ENCODE measurements at regions not wholly inside any gene's neighbourhood (a gene's known extent, or its start where the extent isn't known, plus 50 kb on each side); places are given as distances from the start of the nearest gene placed in this dataset.
A peak's percentile ranks its signal among the peaks of the same experiment; 100 is the strongest.

DNA sequence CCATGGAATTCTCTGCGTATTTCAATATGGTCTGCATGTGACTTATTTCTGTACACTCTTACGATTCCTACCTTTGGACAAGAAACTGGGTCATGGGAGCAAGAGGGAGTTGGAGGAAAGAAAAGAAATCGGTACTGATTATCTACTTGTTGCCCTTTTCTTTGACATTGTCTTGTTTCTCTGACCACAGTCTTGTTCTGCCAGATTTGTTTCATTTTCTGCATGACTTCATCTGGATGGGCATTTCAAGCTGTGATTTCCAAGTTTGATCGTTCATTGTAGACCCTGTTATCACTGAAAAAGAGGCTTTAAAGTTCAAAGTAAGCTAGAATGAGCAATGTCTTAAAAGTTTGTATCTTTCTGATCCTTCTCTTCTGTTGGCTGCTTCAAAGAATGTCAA lies 2186.3 kb upstream of the CELF4 start:
- no peak for DNase-seq (ENCODE audit: low spot score)

- DNase-seq (ENCODE audit: low spot score) = no peak
Observed at GRCh38 chr18:39751161-39751560, 2185.6 kb upstream of the CELF4 start.

GRCh38 chr18:39749154-39749553 lies 2183.6 kb upstream of the CELF4 start:
- no peak for DNase-seq (ENCODE audit: low spot score)

- DNase-seq (ENCODE audit: low spot score) = no peak
Observed at GRCh38 chr18:39748727-39749126, 2183.1 kb upstream of the CELF4 start.

- no peak for DNase-seq (ENCODE audit: low spot score)
Observed at GRCh38 chr18:39746201-39746600, 2180.6 kb upstream of the CELF4 start.

DNA sequence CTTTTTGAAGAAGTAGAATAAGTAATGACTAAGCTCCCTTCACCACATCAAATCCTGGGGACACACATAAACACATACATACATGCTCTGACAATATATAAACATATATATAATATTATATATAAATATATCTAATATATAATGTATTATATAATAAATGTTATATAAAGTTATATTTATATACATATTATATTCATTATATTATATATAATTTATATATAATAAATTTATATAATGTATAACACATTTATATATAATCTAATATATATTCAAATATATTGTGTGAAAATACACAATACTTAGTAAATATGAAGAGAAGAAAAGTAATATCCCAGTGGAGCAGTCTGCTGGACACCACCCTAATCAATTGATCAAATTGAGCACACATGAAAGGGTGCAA lies 2177.9 kb upstream of the CELF4 start:
- no peak for DNase-seq (ENCODE audit: low spot score)

GRCh38 chr18:39741755-39742466 lies 2176.3 kb upstream of the CELF4 start:
- DNase-seq (ENCODE audit: low spot score) = no peak

DNA sequence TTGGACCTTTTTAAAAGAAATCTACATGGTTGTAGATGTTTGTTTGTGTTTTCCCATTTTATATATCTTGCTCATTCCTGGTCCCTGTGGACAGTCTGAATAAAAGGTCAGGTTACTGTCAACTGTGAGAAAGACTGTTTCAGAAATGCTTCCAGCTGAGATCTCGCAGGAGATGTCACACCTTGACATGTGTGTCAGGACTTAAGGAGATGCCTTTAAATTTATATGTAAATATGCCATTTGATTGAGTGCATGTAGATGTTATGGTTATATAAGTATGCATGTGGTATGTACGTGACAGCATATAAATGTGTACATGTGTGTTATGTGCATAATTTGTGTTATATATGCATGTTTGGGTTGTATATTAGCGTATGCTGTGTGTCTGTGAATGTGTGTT lies 2172.3 kb upstream of the CELF4 start:
- no peak for DNase-seq (ENCODE audit: low spot score)

DNA sequence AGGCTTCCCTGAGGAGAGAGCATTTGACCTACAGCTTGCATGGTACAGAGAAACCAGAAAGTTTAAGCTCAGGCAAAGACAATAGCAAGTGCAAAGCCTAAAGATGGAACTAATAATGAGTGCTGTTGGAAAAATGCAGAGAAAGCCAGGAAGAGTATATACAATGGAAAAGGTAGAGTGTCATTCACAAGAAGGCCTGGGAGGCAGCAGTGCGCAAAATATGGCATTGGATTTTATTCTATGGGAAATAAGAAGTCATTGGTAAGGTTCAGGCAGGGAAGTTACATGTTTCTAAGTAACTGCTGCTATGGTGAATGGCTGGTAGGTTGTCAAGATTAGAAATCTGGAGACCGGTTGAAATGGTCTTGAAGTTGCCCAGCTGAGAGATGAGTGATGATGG lies 2167.3 kb upstream of the CELF4 start:
- DNase-seq (ENCODE audit: low spot score) = no peak

DNA sequence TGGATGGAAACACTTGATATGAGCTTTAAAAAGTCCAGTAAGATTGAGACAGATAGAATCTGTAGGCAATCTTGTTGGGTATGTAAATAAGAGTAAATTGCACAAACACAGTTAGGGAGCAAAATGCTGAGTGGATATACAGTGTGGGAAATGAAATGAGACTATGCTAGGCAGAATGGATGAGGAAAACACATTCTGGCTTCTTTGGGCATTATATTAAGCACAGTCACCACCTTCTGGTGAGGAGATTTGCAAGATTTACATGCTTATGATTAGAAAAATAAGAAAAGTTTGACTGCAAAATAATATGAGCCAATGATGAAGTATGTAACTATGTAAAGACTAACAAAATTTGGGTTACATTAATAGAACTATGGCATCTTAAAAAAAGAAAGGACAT lies 2165.0 kb upstream of the CELF4 start:
- no peak for DNase-seq (ENCODE audit: low spot score)

DNA sequence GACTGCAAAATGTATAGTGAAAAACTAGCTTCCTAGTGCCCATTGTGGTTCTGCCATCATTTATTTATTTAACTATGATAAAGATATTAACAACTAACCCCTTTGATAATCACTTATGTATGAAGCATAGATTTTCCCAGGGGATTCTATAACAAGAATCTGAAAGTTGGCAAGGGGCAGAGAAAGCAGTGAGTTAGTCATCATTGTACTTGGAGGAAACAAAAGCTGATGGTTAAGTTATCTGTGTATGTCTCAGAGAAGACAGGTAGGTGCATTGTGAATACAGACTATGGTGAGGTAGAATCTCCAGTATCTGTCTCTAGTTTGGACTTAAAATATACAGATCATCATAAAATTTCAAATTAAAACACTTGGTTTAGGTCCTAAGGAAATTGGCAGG lies 2159.1 kb upstream of the CELF4 start:
- no peak for DNase-seq (ENCODE audit: low spot score)

GRCh38 chr18:39721712-39722111 lies 2156.1 kb upstream of the CELF4 start:
- DNase-seq (ENCODE audit: low spot score) = no peak

GRCh38 chr18:39713961-39714360 lies 2148.4 kb upstream of the CELF4 start:
- DNase-seq (ENCODE audit: low spot score) = no peak

DNA sequence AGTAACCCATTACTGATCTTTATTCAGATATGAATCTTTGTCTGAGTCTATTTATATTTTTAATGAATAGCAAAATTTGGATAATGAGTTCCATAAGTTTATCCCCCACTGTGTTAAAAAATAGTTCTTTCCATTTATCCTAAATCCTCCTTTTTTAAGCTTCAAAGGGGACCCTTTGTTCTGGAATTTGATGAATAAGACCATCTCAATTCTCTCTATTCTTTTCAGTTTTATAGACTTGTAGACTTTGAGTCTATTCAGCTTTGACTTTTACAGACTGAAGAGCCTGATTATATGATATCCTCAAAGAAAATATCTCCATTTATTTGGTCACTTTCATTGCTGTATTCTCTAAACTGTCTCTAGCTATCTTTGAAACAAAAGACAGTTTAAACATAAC lies 2146.1 kb upstream of the CELF4 start:
- DNase-seq (ENCODE audit: low spot score) = no peak

- no peak for DNase-seq (ENCODE audit: low spot score)
Observed at GRCh38 chr18:39705362-39705761, 2139.8 kb upstream of the CELF4 start.

DNA sequence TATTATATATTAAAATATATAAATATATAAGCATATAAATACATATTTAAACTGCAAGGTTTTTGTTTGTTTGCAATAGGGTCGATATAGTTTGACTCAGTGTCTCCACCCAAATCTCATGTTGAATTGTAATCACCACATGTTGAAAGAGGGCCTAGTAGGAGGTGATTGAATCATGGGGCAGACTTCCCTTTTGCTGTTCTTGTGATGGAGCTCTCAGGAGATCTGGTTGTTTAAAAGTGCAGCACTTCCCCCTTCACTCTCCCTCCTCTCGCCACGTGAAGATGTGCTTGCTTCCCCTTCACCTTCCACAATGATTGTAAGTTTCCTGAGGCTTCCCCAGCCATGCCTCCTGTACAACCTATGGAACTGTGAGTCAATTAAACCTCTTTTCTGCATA lies 2137.3 kb upstream of the CELF4 start:
- DNase-seq (ENCODE audit: low spot score) = no peak

DNA sequence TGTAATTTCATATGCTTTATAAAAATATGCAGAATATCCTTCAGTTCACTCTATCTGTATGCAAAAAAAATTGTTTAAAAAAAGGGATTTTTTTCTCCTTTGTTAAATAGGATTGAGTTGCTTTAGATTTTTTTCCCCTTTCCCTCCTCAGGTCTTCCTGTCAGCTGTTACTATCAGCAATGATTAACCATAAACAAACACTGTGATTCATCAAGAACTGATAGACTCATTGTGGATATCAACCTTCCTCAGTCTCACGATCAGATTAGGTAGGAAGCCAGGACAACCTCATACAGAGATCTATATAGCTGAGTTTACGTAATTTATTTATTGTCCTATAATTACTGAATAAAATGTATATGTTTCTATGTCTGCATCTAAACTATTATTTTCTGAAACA lies 2136.2 kb upstream of the CELF4 start:
- DNase-seq (ENCODE audit: low spot score) = no peak

DNA sequence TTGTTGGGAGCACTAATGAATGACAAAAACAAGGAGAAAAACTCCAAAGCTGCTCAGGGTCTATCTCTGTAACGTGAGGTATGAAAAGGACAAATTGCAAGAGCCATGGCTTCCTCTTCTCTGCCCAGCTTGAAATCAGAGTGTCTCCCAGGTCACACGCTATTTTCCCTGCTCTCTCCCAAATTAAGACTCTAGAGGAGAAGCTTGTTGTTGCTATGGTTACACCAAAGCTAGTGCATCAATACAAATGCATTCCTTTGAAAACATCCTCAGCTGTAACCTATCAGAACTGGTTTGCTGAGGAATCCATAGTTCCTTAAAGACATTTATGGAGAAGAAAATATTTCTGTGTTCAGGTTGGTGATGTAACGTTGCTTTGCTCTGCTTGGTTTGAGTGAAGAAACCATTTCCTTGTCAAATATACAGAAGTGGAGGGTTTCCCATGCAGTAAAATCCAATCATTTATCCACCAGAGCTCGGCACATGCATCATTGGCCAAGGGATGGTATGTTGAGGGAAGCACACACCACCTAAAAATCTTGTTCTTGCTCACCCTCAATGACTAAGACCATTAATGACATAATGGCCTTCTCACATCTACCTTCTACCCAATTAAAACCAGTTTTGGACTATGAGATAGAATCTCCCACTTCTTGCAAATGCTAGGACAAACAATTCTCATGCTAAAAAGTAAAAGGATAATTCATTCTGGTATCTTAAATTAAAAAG lies 2135.6 kb upstream of the CELF4 start:
- no peak for DNase-seq (ENCODE audit: low spot score)

DNA sequence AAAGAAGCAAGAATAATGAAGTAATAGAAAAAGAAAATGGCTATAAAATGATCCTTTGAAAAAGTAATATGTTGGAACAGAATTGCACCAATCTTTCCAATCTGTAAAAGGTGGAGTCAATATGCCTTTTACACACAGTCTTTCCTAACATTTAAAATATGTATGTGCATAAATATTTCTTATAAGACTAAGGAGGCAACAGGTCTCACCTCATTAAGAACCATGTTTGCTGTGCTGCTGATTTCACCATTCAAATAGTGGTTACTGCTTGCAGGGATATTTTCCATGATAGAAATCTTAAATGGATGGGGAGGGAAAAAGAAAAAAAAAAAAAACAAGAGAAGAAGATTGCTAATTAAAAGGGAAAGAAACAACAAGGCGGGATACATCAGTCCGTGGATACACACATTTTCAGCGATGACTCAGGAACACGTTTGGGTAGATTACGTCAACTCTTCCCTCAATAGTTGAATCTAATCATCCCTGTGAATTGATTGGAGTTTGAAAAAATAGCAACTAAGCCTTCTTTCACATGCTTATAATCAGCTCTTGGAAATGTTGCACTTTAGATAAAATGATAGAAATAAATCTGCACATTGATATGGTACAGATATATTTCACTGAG lies 2133.9 kb upstream of the CELF4 start:
- peak; percentile 56 for DNase-seq (ENCODE audit: low spot score)

- peak; percentile 29 for DNase-seq (ENCODE audit: low spot score)
Observed at GRCh38 chr18:39698436-39698835, 2132.8 kb upstream of the CELF4 start.

- no peak for DNase-seq (ENCODE audit: low spot score)
Observed at GRCh38 chr18:39693359-39693758, 2127.8 kb upstream of the CELF4 start.

DNA sequence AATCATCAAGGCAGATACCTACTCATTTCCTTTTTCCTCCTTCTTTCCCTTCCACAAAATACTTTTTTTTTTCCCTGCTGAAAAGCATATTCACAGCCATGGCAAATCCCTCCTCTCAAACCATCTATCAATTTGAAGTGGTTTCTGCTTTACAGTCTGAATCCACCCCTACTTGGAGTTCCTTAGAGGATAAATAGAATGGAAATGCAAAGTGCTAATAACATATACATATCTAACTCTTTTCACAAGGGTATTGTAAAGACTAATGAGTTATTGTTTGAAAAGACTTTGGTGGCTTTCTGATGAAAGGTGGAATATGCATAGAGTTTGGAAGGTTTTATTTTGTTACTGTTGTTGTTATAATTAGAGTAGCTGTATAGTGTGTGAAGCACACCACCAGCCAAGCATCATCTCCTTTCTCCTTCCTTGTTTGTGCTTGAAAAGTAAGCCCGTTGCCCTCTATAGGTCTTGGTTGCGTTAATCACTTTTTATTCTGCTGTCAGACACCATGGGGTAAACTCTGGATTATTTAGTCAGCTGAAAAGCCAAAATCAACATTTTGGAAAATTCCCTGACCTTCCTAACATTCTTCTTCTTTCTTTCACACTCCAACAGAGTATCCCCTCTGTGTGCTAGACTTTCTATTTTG lies 2126.9 kb upstream of the CELF4 start:
- no peak for DNase-seq (ENCODE audit: low spot score)

Data from Ammon's horn (tissue), 1 donor.